DMS153 (cell line): ENCODE measurements at regions not wholly inside any gene's neighbourhood (a gene's known extent, or its start where the extent isn't known, plus 50 kb on each side); places are given as distances from the start of the nearest gene placed in this dataset.

Source experiments
- DNase-seq: peaks from one replicate; lab custom pipeline; 2025; lab: John Stamatoyannopoulos, UW

GRCh38 chr9:32306006-32306405 is 78.4 kb upstream of the ACO1 start:
- DNase-seq: no peak

- no peak for DNase-seq
Measured at GRCh38 chr9:32319312-32319929, 65.0 kb upstream of the ACO1 start.

- no peak for DNase-seq
Measured at GRCh38 chr9:32322622-32323021, 61.8 kb upstream of the ACO1 start.

GRCh38 chr9:32326146-32326545 is 58.3 kb upstream of the ACO1 start:
- no peak for DNase-seq

- no peak for DNase-seq
Measured at GRCh38 chr9:32331240-32331639, 53.2 kb upstream of the ACO1 start.

- DNase-seq: no peak
Measured at GRCh38 chr9:32334112-32334511, 50.3 kb upstream of the ACO1 start.
